ENCODE measurements at regions not wholly inside any gene's neighbourhood (a gene's known extent, or its start where the extent isn't known, plus 50 kb on each side); places are given as distances from the start of the nearest gene placed in this dataset.
"Not testable (repeated sequence)": the region's sequence is repeated elsewhere in the genome, so short reads cannot be mapped to it uniquely, and the experiment has no call there.

- H3K9ac ChIP-seq (ENCODE audit: low read depth, low read length): no peak overlapping the region
- no peaks in the 10 kb centered on the region for H3K27me3 ChIP-seq (ENCODE audit: insufficient read depth, low read length)
- H3K9me3 ChIP-seq (ENCODE audit: insufficient read depth, low read depth, low read length): no peaks in the 10 kb centered on the region
- peaks cover 10% of the 10 kb centered on the region; the same call in 1 of the 2 replicates for H3K4me1 ChIP-seq (ENCODE audit: insufficient read depth, low read length)
- H3K4me3 ChIP-seq (ENCODE audit: low read length): no peak overlapping the region
- no peaks in the 10 kb centered on the region for H3K36me3 ChIP-seq (ENCODE audit: insufficient read depth, low read length)
- 25% methylated on average over 5 of the region's 5 CpGs for WGBS
- no peak overlapping the region for H3K27ac ChIP-seq (ENCODE audit: low read depth, low read length)
These were observed 339.3 kb downstream of the NKX6-1 start for GRCh38 chr4:84159762-84160161.

- H3K27ac ChIP-seq (ENCODE audit: low read depth, low read length): no peak overlapping the region
- H3K27me3 ChIP-seq (ENCODE audit: insufficient read depth, low read length): no peaks in the 10 kb centered on the region
- H3K9ac ChIP-seq (ENCODE audit: low read depth, low read length): no peak overlapping the region
- no peaks in the 10 kb centered on the region for H3K36me3 ChIP-seq (ENCODE audit: insufficient read depth, low read length)
- peaks cover 10% of the 10 kb centered on the region; the same call in 1 of the 2 replicates for H3K4me1 ChIP-seq (ENCODE audit: insufficient read depth, low read length)
- H3K4me3 ChIP-seq (ENCODE audit: low read length): no peak overlapping the region
- no peaks in the 10 kb centered on the region for H3K9me3 ChIP-seq (ENCODE audit: insufficient read depth, low read depth, low read length)
- whole genome bisulfite sequencing: 97% methylated on average over 5 of the region's 5 CpGs
These were observed 340.4 kb downstream of the NKX6-1 start for GRCh38 chr4:84158670-84159069.

GRCh38 chr4:84151574-84151973 lies 347.5 kb downstream of the NKX6-1 start:
- no peaks in the 10 kb centered on the region for H3K27me3 ChIP-seq (ENCODE audit: insufficient read depth, low read length)
- no peak overlapping the region for H3K9ac ChIP-seq (ENCODE audit: low read depth, low read length)
- 91% methylated on average over 2 of the region's 2 CpGs for whole genome bisulfite sequencing
- peaks cover 10% of the 10 kb centered on the region; the same call in 1 of the 2 replicates for H3K4me1 ChIP-seq (ENCODE audit: insufficient read depth, low read length)
- H3K36me3 ChIP-seq (ENCODE audit: insufficient read depth, low read length): no peaks in the 10 kb centered on the region
- H3K27ac ChIP-seq (ENCODE audit: low read depth, low read length): no peak overlapping the region
- H3K4me3 ChIP-seq (ENCODE audit: low read length): no peak overlapping the region
- no peaks in the 10 kb centered on the region for H3K9me3 ChIP-seq (ENCODE audit: insufficient read depth, low read depth, low read length)

GRCh38 chr4:84150177-84150576 lies 348.9 kb downstream of the NKX6-1 start:
- Histone ChIP-seq H3K36me3 (ENCODE audit: insufficient read depth, low read length) (no peaks in the 10 kb centered on the region), H3K27ac (ENCODE audit: low read depth, low read length) (no peak overlapping the region), H3K9ac (ENCODE audit: low read depth, low read length) (no peak overlapping the region), H3K4me3 (ENCODE audit: low read length) (no peak overlapping the region), H3K4me1 (ENCODE audit: insufficient read depth, low read length) (peaks cover 4% of the 10 kb centered on the region; the same call in 1 of the 2 replicates), H3K9me3 (ENCODE audit: insufficient read depth, low read depth, low read length) (no peaks in the 10 kb centered on the region), H3K27me3 (ENCODE audit: insufficient read depth, low read length) (no peaks in the 10 kb centered on the region)
- WGBS: 94% methylated on average over 1 of the region's 1 CpG

GRCh38 chr4:84147831-84148230 lies 351.3 kb downstream of the NKX6-1 start:
- no peaks in the 10 kb centered on the region for H3K4me1 ChIP-seq (ENCODE audit: insufficient read depth, low read length)
- H3K27ac ChIP-seq (ENCODE audit: low read depth, low read length): no peak overlapping the region
- no peak overlapping the region for H3K4me3 ChIP-seq (ENCODE audit: low read length)
- H3K9ac ChIP-seq (ENCODE audit: low read depth, low read length): no peak overlapping the region
- H3K27me3 ChIP-seq (ENCODE audit: insufficient read depth, low read length): no peaks in the 10 kb centered on the region
- no peaks in the 10 kb centered on the region for H3K36me3 ChIP-seq (ENCODE audit: insufficient read depth, low read length)
- no peaks in the 10 kb centered on the region for H3K9me3 ChIP-seq (ENCODE audit: insufficient read depth, low read depth, low read length)
- 98% methylated on average over 3 of the region's 3 CpGs for WGBS

- no peaks in the 10 kb centered on the region for H3K9me3 ChIP-seq (ENCODE audit: insufficient read depth, low read depth, low read length)
- 96% methylated on average over 3 of the region's 3 CpGs for WGBS
- H3K27ac ChIP-seq (ENCODE audit: low read depth, low read length): no peak overlapping the region
- no peaks in the 10 kb centered on the region for H3K27me3 ChIP-seq (ENCODE audit: insufficient read depth, low read length)
- no peaks in the 10 kb centered on the region for H3K4me1 ChIP-seq (ENCODE audit: insufficient read depth, low read length)
- H3K36me3 ChIP-seq (ENCODE audit: insufficient read depth, low read length): no peaks in the 10 kb centered on the region
- no peak overlapping the region for H3K4me3 ChIP-seq (ENCODE audit: low read length)
- no peak overlapping the region for H3K9ac ChIP-seq (ENCODE audit: low read depth, low read length)
These were observed 352.7 kb downstream of the NKX6-1 start for GRCh38 chr4:84146300-84146959.

GRCh38 chr4:84145176-84145575 lies 353.9 kb downstream of the NKX6-1 start:
- Histone ChIP-seq H3K9ac (ENCODE audit: low read depth, low read length) (no peak overlapping the region), H3K4me3 (ENCODE audit: low read length) (no peak overlapping the region), H3K4me1 (ENCODE audit: insufficient read depth, low read length) (no peaks in the 10 kb centered on the region), H3K36me3 (ENCODE audit: insufficient read depth, low read length) (no peaks in the 10 kb centered on the region), H3K9me3 (ENCODE audit: insufficient read depth, low read depth, low read length) (no peaks in the 10 kb centered on the region), H3K27me3 (ENCODE audit: insufficient read depth, low read length) (no peaks in the 10 kb centered on the region), H3K27ac (ENCODE audit: low read depth, low read length) (no peak overlapping the region)
- WGBS: 93% methylated on average over 3 of the region's 3 CpGs

GRCh38 chr4:84126911-84127310 lies 372.2 kb downstream of the NKX6-1 start:
- Histone ChIP-seq H3K4me3 (ENCODE audit: low read length) (peak overlapping the region; percentile 49), H3K9ac (ENCODE audit: low read depth, low read length) (0 out of 2 replicates have a peak overlapping the region, but pooled peaks have one; percentile 43)
- H3K9me3 ChIP-seq (ENCODE audit: insufficient read depth, low read depth, low read length); H3K36me3 ChIP-seq (ENCODE audit: insufficient read depth, low read length); H3K27ac ChIP-seq (ENCODE audit: low read depth, low read length); H3K4me1 ChIP-seq (ENCODE audit: insufficient read depth, low read length); H3K27me3 ChIP-seq (ENCODE audit: insufficient read depth, low read length): not testable (repeated sequence)
- 69% methylated on average over 19 of the region's 20 CpGs for WGBS

- H3K4me3 ChIP-seq (ENCODE audit: low read length): peak overlapping the region; percentile 49
- H3K9me3 ChIP-seq (ENCODE audit: insufficient read depth, low read depth, low read length): no peaks in the 10 kb centered on the region
- 0 out of 2 replicates have a peak overlapping the region, but pooled peaks have one; percentile 43 for H3K9ac ChIP-seq (ENCODE audit: low read depth, low read length)
- 81% methylated on average over 5 of the region's 5 CpGs for WGBS
- H3K4me1 ChIP-seq (ENCODE audit: insufficient read depth, low read length): peaks cover 6% of the 10 kb centered on the region
- no peaks in the 10 kb centered on the region for H3K27me3 ChIP-seq (ENCODE audit: insufficient read depth, low read length)
- no peaks in the 10 kb centered on the region for H3K36me3 ChIP-seq (ENCODE audit: insufficient read depth, low read length)
- H3K27ac ChIP-seq (ENCODE audit: low read depth, low read length): no peak overlapping the region
These were observed 372.9 kb downstream of the NKX6-1 start for GRCh38 chr4:84126061-84126787.

GRCh38 chr4:84110040-84110439 lies 389.1 kb downstream of the NKX6-1 start:
- Histone ChIP-seq H3K27ac (ENCODE audit: low read depth, low read length) (no peak overlapping the region), H3K4me1 (ENCODE audit: insufficient read depth, low read length) (no peaks in the 10 kb centered on the region), H3K9me3 (ENCODE audit: insufficient read depth, low read depth, low read length) (peaks cover 14% of the 10 kb centered on the region), H3K36me3 (ENCODE audit: insufficient read depth, low read length) (no peaks in the 10 kb centered on the region), H3K4me3 (ENCODE audit: low read length) (no peak overlapping the region), H3K27me3 (ENCODE audit: insufficient read depth, low read length) (no peaks in the 10 kb centered on the region), H3K9ac (ENCODE audit: low read depth, low read length) (no peak overlapping the region)
- 46% methylated on average over 1 of the region's 1 CpG for WGBS

GRCh38 chr4:84101653-84102625 lies 397.2 kb downstream of the NKX6-1 start:
- H3K9ac ChIP-seq (ENCODE audit: low read depth, low read length); H3K4me3 ChIP-seq (ENCODE audit: low read length); H3K9me3 ChIP-seq (ENCODE audit: insufficient read depth, low read depth, low read length); H3K27ac ChIP-seq (ENCODE audit: low read depth, low read length); H3K27me3 ChIP-seq (ENCODE audit: insufficient read depth, low read length); H3K36me3 ChIP-seq (ENCODE audit: insufficient read depth, low read length): not testable (repeated sequence)
- H3K4me1 ChIP-seq (ENCODE audit: insufficient read depth, low read length): peaks cover 16% of the 10 kb centered on the region
- 95% methylated on average over 8 of the region's 9 CpGs for WGBS
